Smooth muscle cell of the brain vasculature (primary cell): ENCODE measurements at regions not wholly inside any gene's neighbourhood (a gene's known extent, or its start where the extent isn't known, plus 50 kb on each side); places are given as distances from the start of the nearest gene placed in this dataset.

Experiments used
- DNase-seq: peaks from one replicate; pipeline ENCODE4 v3.0.0-alpha.2; 2012; ENCODE audit warnings: low read depth, low spot score

DNA sequence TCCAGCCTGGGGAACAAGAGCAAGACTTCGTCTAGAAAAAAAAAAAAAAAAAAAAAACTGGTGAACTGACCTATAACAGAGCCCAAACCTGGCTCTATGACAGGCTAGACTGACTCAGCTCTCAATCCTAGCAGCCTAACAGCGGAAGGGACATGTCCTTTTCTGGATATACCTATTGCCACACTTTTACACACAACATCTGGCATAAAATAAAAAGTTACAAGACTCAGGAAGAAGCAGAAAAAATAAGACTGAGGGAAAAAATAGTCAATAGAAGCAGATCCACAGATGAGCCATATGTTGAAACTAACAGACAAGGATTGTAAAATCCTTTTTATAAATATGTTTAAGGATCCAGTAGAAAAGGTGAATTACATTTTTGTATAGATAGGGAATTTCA lies 57.5 kb upstream of the IPO9 start:
- no peak for DNase-seq

DNA sequence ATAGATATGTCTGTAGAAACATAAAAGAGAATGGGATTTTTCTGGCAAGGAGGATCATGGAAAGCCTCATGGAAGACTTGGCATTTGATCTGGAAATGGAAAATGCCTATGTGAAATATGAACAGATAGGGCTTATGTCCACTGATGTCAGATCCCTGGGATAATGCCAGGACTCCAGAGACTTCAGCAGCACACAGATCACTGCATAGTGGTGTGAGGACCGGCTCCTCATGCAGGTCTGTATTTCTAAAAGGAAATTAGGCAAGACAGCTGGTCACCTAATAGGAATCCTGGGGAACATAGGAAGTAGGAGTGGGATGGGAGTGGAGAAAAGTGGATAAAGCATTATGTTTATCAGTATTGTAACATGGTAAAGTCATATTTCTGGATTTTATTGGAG lies 56.8 kb upstream of the IPO9 start:
- DNase-seq, result no peak

DNA sequence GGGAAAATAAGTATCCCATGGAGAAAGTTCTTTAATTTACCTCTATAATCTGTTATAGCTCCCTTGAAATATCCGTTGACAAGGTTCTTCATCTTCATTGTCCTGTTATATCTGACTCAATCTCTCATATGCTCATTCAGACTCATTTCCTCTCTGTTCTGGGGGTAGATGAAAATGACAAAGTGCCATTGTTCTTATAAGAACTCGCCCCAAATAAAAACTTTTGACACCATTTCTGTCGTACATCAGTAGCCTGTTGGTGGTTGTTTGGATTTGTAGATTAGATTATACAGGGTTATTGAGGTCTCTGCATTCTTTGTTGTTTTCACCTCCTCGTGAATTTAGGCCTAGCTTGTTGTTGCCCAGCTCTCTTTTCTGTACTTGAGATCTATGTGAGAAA lies 55.2 kb upstream of the IPO9 start:
- DNase-seq, result no peak

DNA sequence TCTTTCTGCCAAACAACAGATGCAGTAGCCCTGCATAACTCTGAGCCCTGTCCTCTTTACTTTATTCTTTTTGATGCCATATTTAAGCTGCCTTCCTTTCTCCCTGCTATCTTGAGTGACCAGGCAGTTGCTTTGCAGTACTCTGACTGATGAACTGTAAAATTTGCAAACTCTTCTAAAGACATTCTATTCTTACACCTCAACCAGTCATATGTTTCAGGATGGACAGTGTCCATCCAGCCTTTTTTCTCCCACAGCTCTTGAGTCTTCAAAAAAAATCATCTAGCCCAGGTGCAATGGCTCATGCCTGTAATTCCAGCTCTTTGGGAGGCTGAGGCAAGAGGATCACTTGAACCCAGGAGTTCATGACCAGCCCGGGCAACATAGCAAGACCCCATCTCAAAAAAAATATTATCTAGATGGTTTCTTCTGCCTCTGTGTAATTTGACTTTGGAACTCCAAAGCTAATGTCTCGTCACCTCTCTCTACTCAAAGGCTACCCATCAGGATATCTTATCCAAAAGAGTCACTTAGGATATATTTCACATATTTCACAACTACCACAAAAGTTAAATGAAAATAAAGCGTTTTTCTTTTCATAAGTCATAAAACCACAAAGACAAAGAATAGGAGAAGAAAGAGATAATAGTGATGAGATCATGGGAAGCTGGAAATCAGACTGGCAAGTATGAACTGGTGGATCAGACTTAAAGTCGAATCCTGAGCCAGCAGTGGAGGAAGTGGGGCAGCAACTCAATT lies 54.6 kb upstream of the IPO9 start:
- no peak for DNase-seq

DNA sequence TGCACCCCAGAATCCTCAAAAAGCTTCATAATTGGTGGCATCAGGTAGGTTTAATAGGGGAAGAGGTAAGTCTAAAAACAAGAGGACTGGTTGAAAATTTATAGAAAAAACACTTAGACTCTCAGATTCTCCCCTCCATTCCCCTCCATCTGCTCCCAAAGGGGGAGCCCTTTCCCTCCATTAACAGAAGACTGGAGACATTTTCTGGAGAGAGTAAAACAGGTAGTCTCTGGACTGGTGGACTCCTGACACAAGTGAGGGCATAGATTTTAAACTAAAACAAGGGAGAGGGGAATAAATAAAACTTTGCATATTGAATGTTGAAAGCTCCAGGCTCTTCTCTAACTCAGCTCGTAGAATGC lies 54.0 kb upstream of the IPO9 start:
- no peak for DNase-seq

DNA sequence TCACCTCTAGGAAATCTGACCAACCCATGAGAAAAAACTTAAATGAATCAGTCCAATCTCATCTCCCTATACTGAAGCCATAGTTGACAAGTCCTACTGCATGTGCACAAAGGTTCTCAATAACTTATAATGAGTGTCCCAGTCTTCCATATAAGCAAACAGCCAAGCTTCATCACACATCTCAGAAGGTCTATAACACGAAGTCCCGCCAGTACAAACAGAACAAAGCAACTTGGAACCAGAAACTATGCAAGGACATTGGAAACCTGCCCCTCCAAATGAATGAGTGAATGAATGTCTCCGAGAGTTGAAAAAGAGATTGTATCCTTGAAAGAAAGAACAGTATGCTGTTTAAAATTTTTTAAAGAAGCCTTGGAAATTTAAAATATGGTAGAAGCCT lies 53.6 kb upstream of the IPO9 start:
- no peak for DNase-seq

DNA sequence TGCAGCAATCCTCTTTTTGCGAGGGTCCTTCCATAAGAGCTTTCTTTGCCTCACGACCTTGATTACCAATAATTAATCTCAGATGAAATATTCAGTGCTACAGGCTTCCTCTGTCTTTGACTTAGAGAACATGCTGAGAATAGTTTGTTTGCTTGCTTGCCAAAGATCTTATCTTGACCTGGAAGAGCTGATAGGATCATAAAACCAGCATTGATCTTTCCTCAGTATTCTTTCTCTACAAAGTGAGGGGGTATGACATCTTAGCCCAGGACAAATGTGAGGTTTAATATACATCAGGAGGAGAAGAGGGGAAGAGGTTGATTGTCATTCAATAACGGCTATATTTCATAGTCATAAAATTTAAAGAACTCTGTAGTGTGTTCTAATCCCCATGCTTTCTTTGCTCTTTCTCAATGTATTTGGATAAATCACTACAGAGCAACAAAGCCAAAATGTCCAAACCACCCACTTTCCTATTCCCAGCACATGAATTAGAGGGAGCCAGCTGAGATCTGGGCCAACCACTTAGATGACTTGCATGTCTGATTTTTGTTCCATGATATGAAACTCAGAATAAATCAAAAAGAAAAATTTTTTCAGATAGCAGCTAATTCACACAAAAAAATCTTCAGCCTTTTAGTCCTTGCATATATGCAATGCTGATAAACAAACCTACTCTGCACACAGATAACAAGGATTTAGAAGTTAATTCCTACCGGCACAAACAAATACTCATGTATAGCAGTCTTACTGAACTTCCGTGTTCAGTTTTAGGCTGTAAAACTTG lies 50.5 kb upstream of the IPO9 start:
- DNase-seq, result no peak
